ENCODE measurements at regions not wholly inside any gene's neighbourhood (a gene's known extent, or its start where the extent isn't known, plus 50 kb on each side); places are given as distances from the start of the nearest gene placed in this dataset.
A peak's percentile ranks its signal among the peaks of the same experiment; 100 is the strongest.

GRCh38 chr6:104575536-104575935, 284.2 kb downstream of the HACE1 start:
- no peak for DNase-seq (ENCODE audit: low read depth)

- no peak for DNase-seq (ENCODE audit: low read depth)
Observed at GRCh38 chr6:104574135-104574750, 285.5 kb downstream of the HACE1 start.

DNA sequence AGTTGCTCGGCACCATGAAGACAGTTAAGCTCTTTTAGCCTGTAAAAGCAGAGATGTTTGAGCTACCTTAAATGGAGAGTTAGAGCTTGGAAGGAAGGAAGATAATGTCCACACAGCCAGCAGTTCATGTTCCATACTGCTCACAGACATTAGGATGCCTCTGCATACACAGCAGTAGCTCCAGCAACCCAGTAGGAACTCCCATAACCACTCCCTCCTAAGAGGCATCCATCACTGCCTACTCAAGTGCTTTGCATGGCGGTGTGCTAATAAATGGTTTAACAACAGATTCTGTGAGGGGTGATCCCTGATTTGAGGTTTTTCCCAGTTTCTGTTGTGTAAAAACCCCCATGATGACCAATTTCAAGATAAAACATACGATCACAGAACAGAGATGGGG, 286.4 kb downstream of the HACE1 start:
- DNase-seq (ENCODE audit: low read depth), result no peak

DNA sequence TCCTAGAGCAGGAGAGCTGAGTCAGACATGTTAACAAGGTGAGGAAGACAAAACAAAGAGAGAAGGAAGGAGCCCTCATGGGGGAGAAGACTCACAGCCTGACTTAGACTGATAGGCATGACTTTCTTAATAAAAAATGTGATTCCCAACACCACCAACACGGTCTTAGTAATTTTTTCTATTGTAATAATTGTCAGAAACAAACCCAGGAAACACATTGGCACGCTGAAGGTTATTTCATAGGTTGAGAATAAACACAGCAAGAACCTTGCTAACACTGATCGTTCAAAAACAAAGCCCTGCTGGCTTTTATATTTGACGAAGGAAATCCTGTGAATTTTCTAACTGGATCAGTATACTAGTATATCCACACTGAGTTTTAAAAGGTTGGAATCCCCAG, 286.8 kb downstream of the HACE1 start:
- DNase-seq (ENCODE audit: low read depth), result no peak

- DNase-seq (ENCODE audit: low read depth), result peak; percentile 32
Observed at GRCh38 chr6:104566411-104566810, 293.3 kb downstream of the HACE1 start.

- no peak for DNase-seq (ENCODE audit: low read depth)
Observed at GRCh38 chr6:104563306-104563705, 296.4 kb downstream of the HACE1 start.

- no peak for DNase-seq (ENCODE audit: low read depth)
Observed at GRCh38 chr6:104559435-104560202, 300.1 kb downstream of the HACE1 start.

GRCh38 chr6:104558746-104559145, 301.0 kb downstream of the HACE1 start:
- DNase-seq (ENCODE audit: low read depth), result no peak

- no peak for DNase-seq (ENCODE audit: low read depth)
Observed at GRCh38 chr6:104548297-104548696, 311.4 kb downstream of the HACE1 start.

DNA sequence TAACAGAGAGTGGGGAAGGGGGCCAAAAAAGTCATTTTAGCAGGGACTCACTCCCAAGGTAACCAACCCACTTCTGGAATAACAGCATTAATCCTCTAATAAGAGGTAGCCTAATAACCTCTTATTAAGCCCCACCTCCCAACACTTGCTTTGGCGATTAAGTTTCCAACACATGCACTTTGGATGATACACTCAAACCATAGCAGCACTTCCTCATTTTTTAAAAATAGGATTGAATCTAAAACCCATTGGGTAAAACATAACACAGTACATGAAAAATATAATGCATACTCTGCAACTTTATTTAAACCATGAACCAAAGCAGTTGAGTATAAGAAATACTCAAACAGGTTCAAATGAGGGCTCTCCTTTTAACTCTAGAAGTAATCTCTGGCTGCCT, 318.3 kb downstream of the HACE1 start:
- no peak for DNase-seq (ENCODE audit: low read depth)

- peak; percentile 2 for DNase-seq (ENCODE audit: low read depth)
Observed at GRCh38 chr6:104540743-104541142, 319.0 kb downstream of the HACE1 start.

DNA sequence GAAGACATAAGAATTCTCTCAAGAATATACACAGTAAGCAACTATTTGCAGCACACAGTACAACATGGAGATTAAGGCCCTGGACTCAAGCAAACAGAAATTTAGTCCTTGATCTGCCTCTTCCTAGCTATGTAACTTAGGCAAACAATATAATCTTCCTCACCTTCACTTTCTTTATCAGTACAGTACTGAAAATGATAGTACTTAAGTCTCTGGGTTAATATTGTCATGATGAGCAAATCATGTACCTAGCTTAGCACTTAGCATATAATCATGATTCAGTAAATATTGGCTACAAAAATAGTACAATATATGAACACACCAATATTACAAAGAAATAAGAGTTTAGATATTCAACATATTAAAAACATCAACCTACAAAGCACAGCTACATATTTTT, 320.5 kb downstream of the HACE1 start:
- no peak for DNase-seq (ENCODE audit: low read depth)

DNA sequence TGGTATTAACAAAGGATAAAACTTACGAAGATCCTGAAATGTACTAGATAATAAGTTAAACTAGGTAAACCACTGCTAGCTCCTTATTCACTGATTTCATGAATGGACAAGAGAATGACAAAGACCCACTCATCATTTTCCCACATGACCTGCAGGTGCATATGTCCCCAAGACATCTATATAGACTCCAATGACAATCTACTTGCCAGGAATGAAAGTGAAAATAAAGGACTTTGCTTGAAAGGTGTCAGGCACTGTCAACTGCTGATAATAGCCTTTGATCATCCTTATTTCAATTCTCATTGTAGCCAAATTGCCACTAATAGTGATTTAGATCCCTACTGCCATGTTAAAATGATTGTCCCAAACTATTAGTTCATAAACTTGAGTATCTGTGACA, 321.8 kb downstream of the HACE1 start:
- no peak for DNase-seq (ENCODE audit: low read depth)

GRCh38 chr6:104537180-104537579, 322.5 kb downstream of the HACE1 start:
- DNase-seq (ENCODE audit: low read depth), result peak; percentile 43

GRCh38 chr6:104532462-104532861, 327.3 kb downstream of the HACE1 start:
- DNase-seq (ENCODE audit: low read depth), result no peak

GRCh38 chr6:104531646-104532045, 328.1 kb downstream of the HACE1 start:
- no peak for DNase-seq (ENCODE audit: low read depth)

DNA sequence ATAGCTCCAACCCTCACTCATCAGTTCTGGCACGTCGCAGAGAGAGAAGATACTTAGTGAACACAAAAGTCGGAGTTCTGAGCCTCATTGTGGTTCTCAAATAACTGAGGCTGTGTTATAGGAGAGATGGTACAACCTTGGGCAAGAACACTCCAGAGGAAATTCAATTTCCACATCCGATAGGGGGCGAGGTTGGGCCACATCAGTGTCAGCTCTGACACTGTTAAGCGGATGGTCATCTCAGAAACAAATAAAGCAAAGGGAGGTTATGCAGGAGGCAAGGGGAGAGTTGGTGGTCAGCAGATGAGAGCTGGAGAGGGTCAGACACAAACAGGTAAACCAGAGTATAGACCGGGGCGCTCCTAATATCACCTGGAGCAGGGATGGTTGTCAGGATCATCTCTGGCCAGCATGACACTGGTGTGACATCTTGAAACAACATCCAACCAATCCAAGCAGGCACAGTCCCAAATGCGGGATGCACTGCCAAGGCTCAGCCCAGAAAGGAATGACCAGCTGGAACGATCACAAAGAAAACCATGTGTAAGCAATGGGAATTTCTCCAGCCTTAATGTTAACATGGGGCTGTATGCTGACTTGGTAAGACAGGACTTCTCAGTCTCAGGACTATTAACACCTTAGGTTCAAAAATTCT, 331.8 kb downstream of the HACE1 start:
- peak; percentile 1 for DNase-seq (ENCODE audit: low read depth)

GRCh38 chr6:104527311-104527710, 332.4 kb downstream of the HACE1 start:
- DNase-seq (ENCODE audit: low read depth), result no peak

DNA sequence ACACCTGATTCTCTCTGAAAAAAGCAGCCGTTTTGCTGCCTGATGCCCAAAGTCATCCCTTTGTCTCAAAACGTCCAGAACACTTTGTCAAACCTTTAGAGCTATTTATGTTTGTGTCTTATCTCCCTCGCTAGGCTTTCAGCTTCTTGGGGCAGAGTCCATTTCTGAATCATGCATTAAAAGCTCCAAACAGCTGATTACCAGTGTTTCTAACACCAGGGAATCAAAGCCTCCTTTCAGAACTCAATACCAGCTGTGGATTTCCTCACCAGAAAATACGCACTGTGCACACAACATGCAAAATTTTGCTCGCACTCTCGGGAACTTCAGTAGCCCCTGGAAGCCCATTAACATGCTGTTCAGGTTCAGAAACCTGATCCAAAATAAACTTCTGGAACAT, 333.3 kb downstream of the HACE1 start:
- no peak for DNase-seq (ENCODE audit: low read depth)

- peak; percentile 69 for DNase-seq (ENCODE audit: low read depth)
Observed at GRCh38 chr6:104525677-104526322, 333.9 kb downstream of the HACE1 start.

DNA sequence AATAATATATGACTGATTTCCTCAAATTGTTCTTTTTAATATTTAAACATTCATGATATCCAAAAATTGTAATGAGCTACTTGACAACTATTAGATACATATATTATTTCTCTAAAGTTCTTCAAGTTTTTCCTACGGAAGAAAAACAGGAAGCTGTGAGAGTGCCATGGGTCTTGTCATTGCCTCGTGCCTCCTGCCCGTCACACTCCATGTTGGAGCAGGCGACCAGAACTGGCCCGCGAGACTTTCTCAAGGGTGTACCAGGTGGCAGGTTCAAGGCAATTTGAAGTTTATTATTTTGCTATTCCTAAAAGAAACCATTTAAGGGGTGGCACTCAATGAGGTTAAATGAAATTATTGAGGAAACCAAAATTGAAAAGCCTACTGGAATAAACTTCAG, 337.2 kb downstream of the HACE1 start:
- no peak for DNase-seq (ENCODE audit: low read depth)

GRCh38 chr6:104521176-104521575, 338.5 kb downstream of the HACE1 start:
- DNase-seq (ENCODE audit: low read depth), result no peak
